AG04449 (cell line): ENCODE measurements at regions not wholly inside any gene's neighbourhood (a gene's known extent, or its start where the extent isn't known, plus 50 kb on each side); places are given as distances from the start of the nearest gene placed in this dataset.

ENCODE experiments used
- CTCF ChIA-PET: fragments of 350-600 bp; formaldehyde crosslinking; extraction: SDS; loops from one replicate; lab custom pipeline; 2021; ENCODE audit warnings: antibody characterized with exemption; lab: Yijun Ruan, JAX
- POLR2A ChIA-PET: fragments of 400-600, 350-600 bp; formaldehyde crosslinking; extraction: SDS; loops from one replicate; lab custom pipeline; 2020; ENCODE audit warnings: antibody characterized with exemption, inconsistent platforms; lab: Yijun Ruan, JAX
- DNase-seq: peaks from one replicate; pipeline ENCODE4 v3.0.0-alpha.2; 2010; ENCODE audit warnings: low read depth, low spot score
- H3K4me3 ChIP-seq: 2 replicates; pipeline ENCODE4 v1.5.1; 2011; ENCODE audit warnings: low read depth, mild to moderate bottlenecking, control low read depth, low read length
- CTCF ChIP-seq: IDR thresholded peaks from one replicate; pipeline ENCODE4 v1.5.1; 2011; ENCODE audit warnings: mild to moderate bottlenecking, moderate library complexity, low read length, control low read depth, inconsistent platforms; ENCODE audit not compliant: insufficient read depth; ENCODE audit errors: missing control alignments

- DNase-seq, result no peak
- no peak for TF ChIP-seq CTCF
- ChIA-PET POLR2A (no interaction called here), CTCF (no interaction called here)
- H3K4me3 ChIP-seq, result no peak overlapping the region
Measured at GRCh38 chr1:30305061-30305460, 418.3 kb downstream of the MATN1 start.

GRCh38 chr1:30304080-30304479, 419.3 kb downstream of the MATN1 start:
- ChIA-PET CTCF (no interaction called here), POLR2A (no interaction called here)
- no peak for TF ChIP-seq CTCF
- H3K4me3 ChIP-seq, result no peak overlapping the region
- no peak for DNase-seq

GRCh38 chr1:30303387-30303786, 420.0 kb downstream of the MATN1 start:
- no peak for TF ChIP-seq CTCF
- POLR2A ChIA-PET, result no interaction called here

GRCh38 chr1:30302858-30303257, 420.5 kb downstream of the MATN1 start:
- no peak for TF ChIP-seq CTCF
- ChIA-PET CTCF (interaction anchor here (1.3 kb wide), 1 partner anchor 78 kb away, joined by 4 read pairs; no protein-coding TSS in a partner anchor), POLR2A (no interaction called here)
- no peak for DNase-seq
- H3K4me3 ChIP-seq, result no peak overlapping the region

More at GRCh38 chr1:30303387-30303786, 420.0 kb downstream of the MATN1 start:
- no peak overlapping the region for H3K4me3 ChIP-seq
- CTCF ChIA-PET, result interaction anchor here (1.3 kb wide), 1 partner anchor 77 kb away, joined by 4 read pairs; no protein-coding TSS in a partner anchor
- no peak for DNase-seq

GRCh38 chr1:30300669-30301068, 422.7 kb downstream of the MATN1 start:
- ChIA-PET POLR2A (no interaction called here), CTCF (no interaction called here)
- TF ChIP-seq CTCF, result no peak
- no peak for DNase-seq
- H3K4me3 ChIP-seq, result no peak overlapping the region

GRCh38 chr1:30299393-30299792, 424.0 kb downstream of the MATN1 start:
- POLR2A ChIA-PET, result no interaction called here
- CTCF ChIA-PET, result no interaction called here
- no peak for DNase-seq

More at GRCh38 chr1:30299393-30299792, 424.0 kb downstream of the MATN1 start:
- no peak overlapping the region for H3K4me3 ChIP-seq
- TF ChIP-seq CTCF, result no peak
